ENCODE measurements at regions not wholly inside any gene's neighbourhood (a gene's known extent, or its start where the extent isn't known, plus 50 kb on each side); places are given as distances from the start of the nearest gene placed in this dataset.

DNA sequence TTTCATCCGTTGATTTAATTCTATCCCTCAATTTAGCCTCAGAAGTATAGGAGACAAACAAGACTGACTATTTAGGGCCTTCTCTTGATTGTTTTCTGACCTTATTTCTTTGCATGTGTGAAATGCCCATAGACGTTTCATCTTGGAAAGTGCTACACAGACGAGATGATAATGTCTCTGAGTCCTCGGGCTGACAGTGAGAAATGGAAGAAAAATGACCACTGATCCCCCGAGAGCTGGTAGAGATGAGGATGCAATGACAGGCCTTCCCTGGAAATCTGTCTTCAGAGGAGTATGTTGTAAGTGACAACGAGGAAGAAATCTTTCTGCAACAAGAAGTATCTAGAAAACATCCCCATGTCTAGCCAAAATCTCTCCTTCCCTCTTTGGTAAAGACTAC, 522.9 kb downstream of the HAPSTR1 start:
- Histone ChIP-seq H3K27ac (ENCODE audit: low read depth, low read length) (no peak overlapping the region), H3K79me2 (ENCODE audit: insufficient read depth, low read length) (no peaks in the 10 kb centered on the region), H3K4me2 (ENCODE audit: low read depth, low read length, poor library complexity, severe bottlenecking) (no peak overlapping the region), H2AFZ (ENCODE audit: low read depth, low read length, severe bottlenecking) (no peak overlapping the region), H3F3A (ENCODE audit: insufficient read depth) (no peaks in the 10 kb centered on the region), H3K36me3 (ENCODE audit: low read length) (no peaks in the 10 kb centered on the region), H3K9ac (ENCODE audit: low read length) (no peak overlapping the region), H3K9me3 (ENCODE audit: insufficient read depth, low read length) (no peaks in the 10 kb centered on the region), H4K20me1 (ENCODE audit: low read depth, low read length) (no peaks in the 10 kb centered on the region), H3K9me2 (replicated peaks; ENCODE audit: insufficient read depth, low read length) (no peaks in the 10 kb centered on the region), H3K27me3 (ENCODE audit: low read length) (no peaks in the 10 kb centered on the region), H3K4me3 (ENCODE audit: insufficient read depth, low read length, poor library complexity, severe bottlenecking) (no peak overlapping the region)
- TF ChIP-seq EZH2phosphoT487 (conservative IDR thresholded peaks at IDR 0.05; ENCODE audit: low read length) = no peak
- TF ChIP-seq, protein P1, sequence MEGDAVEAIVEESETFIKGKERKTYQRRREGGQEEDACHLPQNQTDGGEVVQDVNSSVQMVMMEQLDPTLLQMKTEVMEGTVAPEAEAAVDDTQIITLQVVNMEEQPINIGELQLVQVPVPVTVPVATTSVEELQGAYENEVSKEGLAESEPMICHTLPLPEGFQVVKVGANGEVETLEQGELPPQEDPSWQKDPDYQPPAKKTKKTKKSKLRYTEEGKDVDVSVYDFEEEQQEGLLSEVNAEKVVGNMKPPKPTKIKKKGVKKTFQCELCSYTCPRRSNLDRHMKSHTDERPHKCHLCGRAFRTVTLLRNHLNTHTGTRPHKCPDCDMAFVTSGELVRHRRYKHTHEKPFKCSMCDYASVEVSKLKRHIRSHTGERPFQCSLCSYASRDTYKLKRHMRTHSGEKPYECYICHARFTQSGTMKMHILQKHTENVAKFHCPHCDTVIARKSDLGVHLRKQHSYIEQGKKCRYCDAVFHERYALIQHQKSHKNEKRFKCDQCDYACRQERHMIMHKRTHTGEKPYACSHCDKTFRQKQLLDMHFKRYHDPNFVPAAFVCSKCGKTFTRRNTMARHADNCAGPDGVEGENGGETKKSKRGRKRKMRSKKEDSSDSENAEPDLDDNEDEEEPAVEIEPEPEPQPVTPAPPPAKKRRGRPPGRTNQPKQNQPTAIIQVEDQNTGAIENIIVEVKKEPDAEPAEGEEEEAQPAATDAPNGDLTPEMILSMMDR (IDR thresholded peaks at IDR 0.05; ENCODE audit: insufficient read depth, low read length, poor library complexity, severe bottlenecking) = no peak

DNA sequence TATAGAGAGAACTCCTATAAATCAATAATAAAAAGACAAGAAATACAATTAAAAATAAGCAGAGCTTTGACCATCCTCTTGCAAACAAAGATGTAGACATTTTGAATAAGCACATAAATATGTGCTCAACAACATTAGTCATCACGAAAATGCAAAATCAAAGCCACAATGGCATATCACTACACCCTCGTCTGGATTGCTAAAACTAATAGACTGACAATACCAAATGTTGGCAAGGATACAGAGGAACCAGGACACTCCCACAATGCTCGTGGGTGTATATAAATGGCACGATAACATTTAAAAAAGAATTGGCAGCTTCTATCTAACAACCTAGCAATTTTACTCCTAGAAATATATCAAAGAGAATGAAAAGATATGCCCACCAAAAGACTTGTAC, 530.8 kb downstream of the HAPSTR1 start:
- TF ChIP-seq EZH2phosphoT487 (conservative IDR thresholded peaks at IDR 0.05; ENCODE audit: low read length) = no peak
- TF ChIP-seq, protein P1 (IDR thresholded peaks at IDR 0.05; ENCODE audit: insufficient read depth, low read length, poor library complexity, severe bottlenecking) = no peak
- Histone ChIP-seq H3K9me2 (replicated peaks; ENCODE audit: insufficient read depth, low read length) (no peaks in the 10 kb centered on the region), H4K20me1 (ENCODE audit: low read depth, low read length) (no peaks in the 10 kb centered on the region), H3F3A (ENCODE audit: insufficient read depth) (no peaks in the 10 kb centered on the region), H3K4me3 (ENCODE audit: insufficient read depth, low read length, poor library complexity, severe bottlenecking) (no peak overlapping the region), H3K36me3 (ENCODE audit: low read length) (no peaks in the 10 kb centered on the region), H3K9ac (ENCODE audit: low read length) (no peak overlapping the region), H3K9me3 (ENCODE audit: insufficient read depth, low read length) (no peaks in the 10 kb centered on the region), H3K27ac (ENCODE audit: low read depth, low read length) (no peak overlapping the region), H2AFZ (ENCODE audit: low read depth, low read length, severe bottlenecking) (no peak overlapping the region), H3K79me2 (ENCODE audit: insufficient read depth, low read length) (no peaks in the 10 kb centered on the region), H3K4me2 (ENCODE audit: low read depth, low read length, poor library complexity, severe bottlenecking) (no peak overlapping the region), H3K27me3 (ENCODE audit: low read length) (no peaks in the 10 kb centered on the region)

DNA sequence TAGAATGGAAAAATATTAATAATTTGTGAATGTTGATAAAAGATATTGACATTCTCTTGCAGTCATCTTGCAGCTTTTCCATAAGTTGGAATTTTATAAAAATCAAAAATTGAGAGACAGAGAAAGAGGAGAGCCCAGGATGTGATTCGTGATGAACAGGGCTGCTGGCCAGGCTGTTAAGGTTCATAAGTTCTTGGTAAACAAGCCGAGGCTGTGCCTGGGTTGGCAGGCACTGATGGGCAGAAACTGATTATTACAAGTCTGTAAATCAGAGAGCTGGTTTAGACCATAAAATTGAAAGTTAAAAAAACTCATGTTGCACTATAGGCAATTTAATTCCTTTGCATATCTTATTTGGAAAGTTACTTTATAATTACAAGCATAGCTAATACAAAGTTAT, 533.7 kb downstream of the HAPSTR1 start:
- H3K9me3 ChIP-seq (ENCODE audit: insufficient read depth, low read length) = no peaks in the 10 kb centered on the region
- H3K27me3 ChIP-seq (ENCODE audit: low read length) = no peaks in the 10 kb centered on the region
- no peak overlapping the region for H3K4me3 ChIP-seq (ENCODE audit: insufficient read depth, low read length, poor library complexity, severe bottlenecking)
- no peak overlapping the region for H2AFZ ChIP-seq (ENCODE audit: low read depth, low read length, severe bottlenecking)
- H4K20me1 ChIP-seq (ENCODE audit: low read depth, low read length) = no peaks in the 10 kb centered on the region
- H3F3A ChIP-seq (ENCODE audit: insufficient read depth) = no peaks in the 10 kb centered on the region
- no peak overlapping the region for H3K27ac ChIP-seq (ENCODE audit: low read depth, low read length)
- H3K36me3 ChIP-seq (ENCODE audit: low read length) = no peaks in the 10 kb centered on the region
- TF ChIP-seq, protein P1 (IDR thresholded peaks at IDR 0.05; ENCODE audit: insufficient read depth, low read length, poor library complexity, severe bottlenecking) = no peak
- no peak for TF ChIP-seq EZH2phosphoT487 (conservative IDR thresholded peaks at IDR 0.05; ENCODE audit: low read length)
- no peaks in the 10 kb centered on the region for H3K9me2 ChIP-seq (replicated peaks; ENCODE audit: insufficient read depth, low read length)
- H3K79me2 ChIP-seq (ENCODE audit: insufficient read depth, low read length) = no peaks in the 10 kb centered on the region
- H3K4me2 ChIP-seq (ENCODE audit: low read depth, low read length, poor library complexity, severe bottlenecking) = no peak overlapping the region
- H3K9ac ChIP-seq (ENCODE audit: low read length) = no peak overlapping the region
